HepG2 (cell line): ENCODE measurements at regions not wholly inside any gene's neighbourhood (a gene's known extent, or its start where the extent isn't known, plus 50 kb on each side); places are given as distances from the start of the nearest gene placed in this dataset.

Source experiments
- ATAC-seq: fragments of 200-7000 bp; cut with Tn5 transposase; 3 replicates; pipeline ENCODE4 v1.9.1; 2020; ENCODE audit warnings: mild to moderate bottlenecking, moderate library complexity
- BruUV-seq: library from RNA; stranded (reverse); fragments of 400-500 nt; replicated peaks from 2 replicates; lab custom pipeline; 2021; lab: Mats Ljungman, UMichigan
- CTCF ChIA-PET: fragments of 300-600 bp; formaldehyde crosslinking; extraction: SDS; loops from one replicate; lab custom pipeline; 2021; ENCODE audit warnings: low total read pairs, inconsistent platforms, low intra/inter-chr PET ratio; lab: Yijun Ruan, JAX
- POLR2A ChIA-PET: fragments of 350-600 bp; sonication (Branson Sonifier 250); formaldehyde crosslinking; loops from one replicate; lab custom pipeline; 2020; ENCODE audit warnings: antibody characterized with exemption, inconsistent platforms; lab: Yijun Ruan, JAX
- DNase-seq: peaks from one replicate; pipeline ENCODE4 v3.0.0-alpha.2; 2015; ENCODE audit warnings: low spot score
- FAIRE-seq: peaks from 3 replicates; lab custom pipeline; 2011; peaks lifted over from hg19 to GRCh38; lab: Jason Lieb, UNC
- H2AFZ ChIP-seq: one replicate; pipeline ENCODE4 v1.6.1; 2011; ENCODE audit warnings: low read length, inconsistent platforms
- H3K27ac ChIP-seq: fragments of 300-600 bp; 3 replicates; pipeline ENCODE4 v1.8.0; 2011; ENCODE audit warnings: mixed run types, mild to moderate bottlenecking, mixed read lengths, low read length, inconsistent platforms; ENCODE audit not compliant: insufficient read depth; ENCODE audit errors: extremely low read length
- H3K27me3 ChIP-seq, 2 experiments: fragments of 200-600 bp in 1 of 2; 2 replicates in 1 of 2; 3 replicates in 1 of 2; pipeline versions ENCODE4 v1.6.0 to v1.8.0; 2011; ENCODE audit warnings: low read length in 2 of 2, mild to moderate bottlenecking in 2 of 2, moderate library complexity in 2 of 2, inconsistent platforms in 1 of 2; ENCODE audit not compliant: insufficient read depth in 2 of 2, control insufficient read depth in 1 of 2
- H3K36me3 ChIP-seq, 2 experiments: fragments of 200-600 bp in 1 of 2; replicated peaks in 1 of 2; 2 replicates in 1 of 2; 3 replicates in 1 of 2; pipeline versions ENCODE4 v1.5.1 to v1.8.0; 2011; ENCODE audit warnings: low read length in 2 of 2, inconsistent platforms in 1 of 2; ENCODE audit not compliant: insufficient read depth in 2 of 2, control insufficient read depth in 1 of 2
- H3K4me1 ChIP-seq: 2 replicates; pipeline ENCODE4 v1.5.1; 2012; ENCODE audit warnings: low read length, inconsistent platforms; ENCODE audit not compliant: insufficient read depth
- H3K4me2 ChIP-seq: 2 replicates; pipeline ENCODE4 v1.6.0; 2011; ENCODE audit warnings: low read depth, low read length, inconsistent platforms
- H3K4me3 ChIP-seq, 3 experiments: fragments of 200-600 bp in 1 of 3; sonication (generic), shearing (Covaris generic) in 1 of 3; replicated peaks in 1 of 3; 2 replicates each; pipeline ENCODE4 v1.5.1; 2011 to 2016; ENCODE audit warnings: low read length in 3 of 3, inconsistent platforms in 2 of 3, low read depth in 2 of 3, mild to moderate bottlenecking in 2 of 3, control low read depth in 1 of 3, mixed read lengths in 1 of 3; ENCODE audit not compliant: insufficient read depth in 1 of 3
- H3K79me2 ChIP-seq: one replicate; pipeline ENCODE4 v1.6.1; 2011; ENCODE audit warnings: low read length, inconsistent platforms; ENCODE audit not compliant: insufficient read depth
- H3K9ac ChIP-seq: 2 replicates; pipeline ENCODE4 v1.6.0; 2011; ENCODE audit warnings: mild to moderate bottlenecking, low read depth, low read length, inconsistent platforms; ENCODE audit not compliant: insufficient read depth
- H3K9me3 ChIP-seq: 2 replicates; pipeline ENCODE4 v1.5.1; 2012; ENCODE audit warnings: mild to moderate bottlenecking, low read length
- H4K20me1 ChIP-seq: 2 replicates; pipeline ENCODE4 v1.6.0; 2011; ENCODE audit warnings: inconsistent platforms, mild to moderate bottlenecking, low read length, moderate library complexity; ENCODE audit not compliant: insufficient read depth
- ARNT2 ChIP-seq: sonication (generic); formaldehyde crosslinking; IDR thresholded peaks from 2 replicates; pipeline ENCODE4 v1.8.0; 2022; ENCODE audit warnings: mild to moderate bottlenecking, low read depth, missing genetic modification reagents, moderate library complexity
- HIVEP1 ChIP-seq: sonication (generic); formaldehyde crosslinking; IDR thresholded peaks from 2 replicates; pipeline ENCODE4 v1.4.0; 2020; ENCODE audit warnings: mild to moderate bottlenecking, missing genetic modification reagents
- REPIN1 ChIP-seq: sonication (generic); formaldehyde crosslinking; IDR thresholded peaks from 2 replicates; pipeline ENCODE4 v1.8.0; 2022; ENCODE audit warnings: missing genetic modification reagents, low read depth, mild to moderate bottlenecking, borderline replicate concordance
- RNF219 ChIP-seq: sonication (generic); formaldehyde crosslinking; IDR thresholded peaks from 2 replicates; pipeline ENCODE4 v1.5.0; 2020; ENCODE audit warnings: mild to moderate bottlenecking, missing genetic modification reagents
- TFDP2 ChIP-seq: sonication (generic); formaldehyde crosslinking; IDR thresholded peaks from 2 replicates; pipeline ENCODE4 v1.4.0; 2020; ENCODE audit warnings: missing genetic modification reagents
- WGBS: methylation state at CpG from one replicate; pipeline ENCODE4 v1.1.6; 2017; ENCODE audit warnings: low lambda C conversion rate; 5-methylcytosine and 5-hydroxymethylcytosine counted together
- in situ Hi-C: cut with HindIII; loops from 2 replicates; pipeline ENCODE4 v1.10.0; 2017; ENCODE audit warnings: low pct_unique_long_range_greater_than_20kb; ENCODE audit not compliant: extremely low pct_ligation_motif_present
- intact Hi-C: fragments of 100-400 bp; cut with micrococcal nuclease; formaldehyde crosslinking; loops from one replicate; pipeline ENCODE4 v1.10.0; 2022; ENCODE audit not compliant: unreplicated experiment
- TF ChIP-seq, protein P1 (sequence below): sonication (generic); formaldehyde crosslinking; IDR thresholded peaks from 2 replicates; pipeline ENCODE4 v1.4.0; 2020; ENCODE audit warnings: missing genetic modification reagents

DNA sequence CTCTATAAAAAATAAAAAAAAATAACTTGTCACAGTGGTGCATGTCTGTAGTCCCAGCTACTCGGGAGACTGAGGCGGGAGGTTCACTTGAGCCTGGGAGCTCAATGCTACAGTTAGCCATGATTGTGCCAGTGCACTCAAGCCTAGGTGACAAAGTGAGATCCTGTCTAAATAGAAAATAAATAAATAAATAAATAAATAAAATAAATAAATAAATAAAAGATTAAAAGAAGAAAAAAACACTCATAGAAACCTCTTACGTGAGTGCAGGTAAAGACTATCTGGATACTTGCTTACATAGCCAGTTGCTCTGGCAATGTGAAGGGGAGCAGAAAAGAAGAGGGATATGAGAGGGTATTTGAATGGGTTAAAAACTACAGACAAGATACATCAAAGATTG lies 242.5 kb upstream of the PCDH15 start:
- Histone ChIP-seq H3K4me3 (no peak overlapping the region), H3K9me3 (no peaks in the 10 kb centered on the region), H3K4me2 (no peak overlapping the region), H3K4me1 (no peaks in the 10 kb centered on the region), H3K36me3 (no peaks in the 10 kb centered on the region), H3K27ac (no peak overlapping the region), H2AFZ (no peak overlapping the region), H3K9ac (no peak overlapping the region), H4K20me1 (no peaks in the 10 kb centered on the region), H3K79me2 (no peaks in the 10 kb centered on the region), H3K27me3 (no peaks in the 10 kb centered on the region)
- BruUV-seq, result no TSS peak
- intact Hi-C loops, result no loop called here
- TF ChIP-seq HIVEP1 (CRISPR knock-in tag), result no peak
- TF ChIP-seq ARNT2 (CRISPR knock-in tag), result no peak
- no peak for TF ChIP-seq RNF219 (CRISPR knock-in tag)
- no peak for TF ChIP-seq TFDP2 (CRISPR knock-in tag)
- TF ChIP-seq REPIN1 (CRISPR knock-in tag), result no peak
- TF ChIP-seq, protein P1, sequence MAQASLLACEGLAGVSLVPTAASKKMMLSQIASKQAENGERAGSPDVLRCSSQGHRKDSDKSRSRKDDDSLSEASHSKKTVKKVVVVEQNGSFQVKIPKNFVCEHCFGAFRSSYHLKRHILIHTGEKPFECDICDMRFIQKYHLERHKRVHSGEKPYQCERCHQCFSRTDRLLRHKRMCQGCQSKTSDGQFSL (CRISPR knock-in tag), result no peak
- DNase-seq, result no peak
- in situ Hi-C loops, result no loop called here
- FAIRE-seq, result no peak
- ChIA-PET CTCF (no interaction called here), POLR2A (no interaction called here)
- no peak for ATAC-seq
- 14% methylated on average over 3 of the region's 3 CpGs for WGBS
